ENCODE measurements at regions not wholly inside any gene's neighbourhood (a gene's known extent, or its start where the extent isn't known, plus 50 kb on each side); places are given as distances from the start of the nearest gene placed in this dataset.

DNA sequence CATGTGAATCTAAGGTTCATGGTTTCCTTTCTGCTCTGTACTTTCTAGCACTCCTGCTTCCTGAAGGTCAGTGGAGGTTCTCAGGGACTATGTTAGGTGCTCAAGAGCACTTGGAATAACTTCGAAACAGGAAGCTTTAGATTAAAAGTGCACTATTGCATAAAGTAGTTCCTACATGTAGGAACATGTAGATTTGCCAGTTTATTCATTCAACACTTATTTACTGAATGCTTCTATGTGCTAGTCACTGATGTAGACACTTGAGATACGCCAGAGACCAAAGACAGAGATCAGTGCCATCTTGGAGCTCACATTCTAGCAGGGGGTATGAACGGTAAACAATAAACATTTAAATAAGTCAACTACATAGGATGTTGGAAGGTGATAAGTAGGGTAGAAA, 87.7 kb downstream of the DHRS2 start:
- no peak for DNase-seq (ENCODE audit: low read depth)
- no peak overlapping the region for H3K4me3 ChIP-seq (ENCODE audit: control insufficient read depth, low read depth, low read length)
- TF ChIP-seq, protein P1, sequence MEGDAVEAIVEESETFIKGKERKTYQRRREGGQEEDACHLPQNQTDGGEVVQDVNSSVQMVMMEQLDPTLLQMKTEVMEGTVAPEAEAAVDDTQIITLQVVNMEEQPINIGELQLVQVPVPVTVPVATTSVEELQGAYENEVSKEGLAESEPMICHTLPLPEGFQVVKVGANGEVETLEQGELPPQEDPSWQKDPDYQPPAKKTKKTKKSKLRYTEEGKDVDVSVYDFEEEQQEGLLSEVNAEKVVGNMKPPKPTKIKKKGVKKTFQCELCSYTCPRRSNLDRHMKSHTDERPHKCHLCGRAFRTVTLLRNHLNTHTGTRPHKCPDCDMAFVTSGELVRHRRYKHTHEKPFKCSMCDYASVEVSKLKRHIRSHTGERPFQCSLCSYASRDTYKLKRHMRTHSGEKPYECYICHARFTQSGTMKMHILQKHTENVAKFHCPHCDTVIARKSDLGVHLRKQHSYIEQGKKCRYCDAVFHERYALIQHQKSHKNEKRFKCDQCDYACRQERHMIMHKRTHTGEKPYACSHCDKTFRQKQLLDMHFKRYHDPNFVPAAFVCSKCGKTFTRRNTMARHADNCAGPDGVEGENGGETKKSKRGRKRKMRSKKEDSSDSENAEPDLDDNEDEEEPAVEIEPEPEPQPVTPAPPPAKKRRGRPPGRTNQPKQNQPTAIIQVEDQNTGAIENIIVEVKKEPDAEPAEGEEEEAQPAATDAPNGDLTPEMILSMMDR (IDR thresholded peaks at IDR 0.05; ENCODE audit: control insufficient read depth, insufficient read depth, low read depth, low read length, missing control alignments): no peak

DNA sequence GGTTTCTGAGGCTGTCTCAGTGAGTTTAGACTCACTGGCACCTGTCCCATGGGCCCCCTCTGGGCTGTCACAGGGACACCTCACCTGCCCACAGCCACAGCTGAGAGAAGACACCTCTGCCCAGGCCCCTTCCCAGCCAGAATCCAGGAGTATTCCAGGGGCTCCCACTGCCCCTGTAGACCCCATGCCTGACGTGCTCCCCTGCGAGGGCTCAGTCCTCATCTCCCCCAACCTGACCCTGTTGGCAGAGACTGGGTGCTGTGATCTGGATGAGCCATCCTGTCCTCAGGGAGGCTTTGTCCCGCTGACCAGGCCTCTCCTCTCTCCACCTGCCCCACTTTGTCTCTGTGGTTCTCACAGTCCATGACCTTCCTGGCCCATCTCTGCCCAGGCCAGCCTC, 89.4 kb downstream of the DHRS2 start:
- DNase-seq (ENCODE audit: low read depth): no peak
- H3K4me3 ChIP-seq (ENCODE audit: control insufficient read depth, low read depth, low read length): no peak overlapping the region
- TF ChIP-seq, protein P1 (IDR thresholded peaks at IDR 0.05; ENCODE audit: control insufficient read depth, insufficient read depth, low read depth, low read length, missing control alignments): no peak

DNA sequence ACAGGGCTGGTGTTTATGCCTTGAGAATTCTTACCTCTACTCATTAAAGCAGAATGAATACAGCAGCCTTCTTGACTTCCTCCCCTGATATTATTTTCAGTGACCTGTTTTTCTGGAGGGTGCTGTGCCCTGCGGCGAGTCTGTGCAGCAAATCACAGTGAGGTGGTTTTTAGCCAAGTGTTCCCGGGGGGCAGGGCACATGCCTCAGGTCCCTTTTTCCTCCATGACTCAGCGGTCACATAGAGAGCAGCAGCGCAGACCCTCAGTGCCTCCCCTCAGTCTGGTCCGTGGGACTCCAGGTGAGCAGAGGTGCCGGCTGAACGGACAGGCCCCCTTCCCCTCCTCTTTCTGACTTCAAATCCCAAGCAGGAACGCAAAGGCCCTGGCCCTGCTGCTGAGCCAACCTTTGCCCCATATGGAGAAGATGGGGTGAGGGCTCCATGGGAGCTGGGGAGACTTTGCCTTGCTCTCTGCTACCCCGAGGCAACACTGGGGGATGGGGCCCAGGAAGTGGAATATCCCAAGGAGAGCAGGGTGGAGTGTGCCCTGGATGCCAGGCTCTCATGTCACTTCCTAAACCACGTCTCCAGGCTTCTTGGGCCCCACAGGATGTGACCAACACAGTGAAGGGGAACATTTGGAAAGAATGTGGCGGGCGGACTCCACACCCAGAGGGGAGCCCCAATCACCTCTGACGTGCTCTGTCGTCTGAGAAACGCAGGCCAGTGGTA, 90.0 kb downstream of the DHRS2 start:
- TF ChIP-seq, protein P1 (IDR thresholded peaks at IDR 0.05; ENCODE audit: control insufficient read depth, insufficient read depth, low read depth, low read length, missing control alignments): no peak
- DNase-seq (ENCODE audit: low read depth): no peak
- no peak overlapping the region for H3K4me3 ChIP-seq (ENCODE audit: control insufficient read depth, low read depth, low read length)

DNA sequence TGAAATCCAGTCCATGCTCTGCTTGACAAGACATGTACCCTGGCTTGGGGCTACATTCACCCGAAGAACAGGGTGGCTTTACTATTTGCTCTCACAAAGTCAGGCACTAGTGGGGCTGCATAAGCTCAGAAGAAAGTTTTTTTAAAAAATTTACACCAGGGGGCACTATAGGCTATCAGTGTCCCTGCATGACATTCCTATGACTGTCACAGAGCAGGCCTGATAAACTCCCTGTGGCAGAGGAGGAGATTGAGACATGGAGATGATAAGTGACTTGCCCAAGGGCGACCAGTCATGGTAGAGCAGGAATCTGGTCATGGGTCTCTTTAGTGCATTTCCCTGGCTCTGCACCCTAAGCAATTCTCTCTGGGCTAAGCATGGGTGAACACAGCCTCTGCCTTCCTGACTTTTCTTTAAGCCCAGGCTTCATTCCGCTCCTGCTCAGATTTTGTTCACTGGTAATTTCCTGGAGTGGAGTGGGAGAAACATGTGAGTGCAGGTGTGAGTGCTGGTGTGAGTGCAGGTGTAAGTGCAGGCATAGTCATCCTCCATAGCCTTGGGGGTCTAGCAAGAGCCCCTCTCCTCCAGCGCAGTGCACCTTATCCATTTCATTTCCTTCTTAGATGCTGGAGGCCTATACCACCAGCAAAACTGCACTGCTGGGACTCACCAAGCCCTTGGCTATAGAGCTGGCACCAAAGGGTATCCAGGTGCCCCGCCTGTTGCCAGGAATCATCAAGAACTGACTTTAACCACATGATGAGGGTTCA, 91.6 kb downstream of the DHRS2 start:
- no peak overlapping the region for H3K4me3 ChIP-seq (ENCODE audit: control insufficient read depth, low read depth, low read length)
- TF ChIP-seq, protein P1 (IDR thresholded peaks at IDR 0.05; ENCODE audit: control insufficient read depth, insufficient read depth, low read depth, low read length, missing control alignments): peak; percentile 48
- DNase-seq (ENCODE audit: low read depth): peak; percentile 5

DNA sequence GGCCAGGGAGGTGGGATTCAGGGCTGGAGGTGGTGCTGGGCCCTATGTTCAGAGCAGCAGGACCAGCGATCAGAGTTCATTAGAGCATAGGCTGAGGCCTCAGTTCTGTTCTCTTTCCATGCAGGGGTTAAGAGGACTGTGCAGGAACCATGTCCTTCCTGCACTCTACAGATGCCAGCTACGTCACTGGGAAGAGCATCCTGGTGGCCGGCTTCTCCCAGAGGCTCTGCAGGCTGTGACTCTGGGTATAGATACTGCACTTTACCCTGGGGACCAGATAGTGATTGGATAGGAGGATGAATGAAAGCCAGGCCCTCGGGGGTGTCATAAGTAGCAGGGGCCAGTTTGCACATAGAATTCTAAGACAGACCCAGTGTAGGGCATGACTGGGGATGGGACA, 92.6 kb downstream of the DHRS2 start:
- H3K4me3 ChIP-seq (ENCODE audit: control insufficient read depth, low read depth, low read length): no peak overlapping the region
- TF ChIP-seq, protein P1 (IDR thresholded peaks at IDR 0.05; ENCODE audit: control insufficient read depth, insufficient read depth, low read depth, low read length, missing control alignments): no peak
- no peak for DNase-seq (ENCODE audit: low read depth)

DNA sequence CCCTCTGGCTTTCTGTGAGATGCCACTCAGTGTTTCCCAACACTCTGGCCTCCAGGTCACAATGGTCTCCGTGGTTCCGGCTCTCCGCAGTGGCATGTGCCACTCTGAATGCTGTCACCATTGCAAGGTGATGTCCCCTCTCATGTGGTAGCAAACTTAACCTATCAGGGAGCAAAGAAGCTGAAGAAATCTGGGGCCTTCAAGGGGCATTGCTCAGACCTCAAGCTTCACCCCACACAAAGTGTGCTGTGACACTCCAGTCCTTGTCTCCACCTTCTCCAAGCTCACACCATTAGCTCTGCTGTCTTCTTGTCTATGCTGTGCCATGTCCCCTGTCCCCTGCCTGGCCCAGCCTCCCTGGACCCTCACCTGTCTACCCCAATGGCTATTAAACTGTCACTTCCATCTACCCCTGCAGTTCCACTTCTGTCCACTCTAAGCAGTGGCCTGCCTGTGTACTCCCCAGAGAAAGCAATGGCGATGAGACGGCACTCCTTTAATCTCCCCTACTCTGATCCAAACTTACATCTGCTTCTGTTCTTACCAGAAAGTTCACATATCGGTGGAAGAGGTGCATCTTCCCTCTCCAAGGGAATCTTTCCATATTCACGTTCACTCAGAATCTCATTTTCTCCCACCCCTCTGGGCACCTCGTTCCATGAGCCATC, 93.7 kb downstream of the DHRS2 start:
- DNase-seq (ENCODE audit: low read depth): no peak
- TF ChIP-seq, protein P1 (IDR thresholded peaks at IDR 0.05; ENCODE audit: control insufficient read depth, insufficient read depth, low read depth, low read length, missing control alignments): no peak

More for the DNA sequence above, 93.7 kb downstream of the DHRS2 start:
- H3K4me3 ChIP-seq (ENCODE audit: control insufficient read depth, low read depth, low read length): no peak overlapping the region
